Type B pancreatic cell (in vitro differentiated cells): ENCODE measurements at regions not wholly inside any gene's neighbourhood (a gene's known extent, or its start where the extent isn't known, plus 50 kb on each side); places are given as distances from the start of the nearest gene placed in this dataset.
A peak's percentile ranks its signal among the peaks of the same experiment; 100 is the strongest.

Experiments
- DNase-seq: peaks from one replicate; pipeline ENCODE4 v3.0.0; 2021; ENCODE audit warnings: mixed read lengths; ENCODE audit not compliant: unreplicated experiment; ENCODE audit errors: extremely low spot score
- H3K27ac Mint-ChIP-seq: 2 replicates; pipeline ENCODE4 v1.8.0; 2021; ENCODE audit warnings: mild to moderate bottlenecking, mixed read lengths
- H3K27me3 Mint-ChIP-seq: 2 replicates; pipeline ENCODE4 v1.8.0; 2021; ENCODE audit warnings: mixed read lengths
- H3K36me3 Mint-ChIP-seq: 2 replicates; pipeline ENCODE4 v1.8.0; 2021; ENCODE audit warnings: mixed read lengths
- H3K4me1 Mint-ChIP-seq: one replicate; pipeline ENCODE4 v1.8.0; 2021; ENCODE audit warnings: mixed read lengths; ENCODE audit not compliant: unreplicated experiment
- H3K4me3 Mint-ChIP-seq: 2 replicates; pipeline ENCODE4 v1.8.0; 2021; ENCODE audit warnings: mild to moderate bottlenecking, mixed read lengths
- H3K9me3 Mint-ChIP-seq: 2 replicates; pipeline ENCODE4 v1.8.0; 2021; ENCODE audit warnings: mixed read lengths
- CTCF ChIP-seq: fragments of 200-600 bp; sonication (generic); conservative IDR thresholded peaks from 2 replicates; pipeline ENCODE4 v1.5.0; 2021; ENCODE audit warnings: antibody characterized with exemption, mild to moderate bottlenecking

- no peaks in the 10 kb centered on the region for H3K36me3 Mint-ChIP-seq
- H3K4me3 Mint-ChIP-seq = peak overlapping the region; percentile 37
- H3K27me3 Mint-ChIP-seq = no peaks in the 10 kb centered on the region
- H3K4me1 Mint-ChIP-seq = peaks cover 38% of the 10 kb centered on the region
- no peak for DNase-seq
- no peak for TF ChIP-seq CTCF
- no peaks in the 10 kb centered on the region for H3K9me3 Mint-ChIP-seq
- H3K27ac Mint-ChIP-seq = no peak overlapping the region
These were observed 71.5 kb downstream of the SIK1 start for GRCh38 chr21:43355266-43355924.

- H3K27ac Mint-ChIP-seq = no peak overlapping the region
- H3K4me3 Mint-ChIP-seq = no peak overlapping the region
- H3K9me3 Mint-ChIP-seq = no peaks in the 10 kb centered on the region
- DNase-seq = no peak
- no peak for TF ChIP-seq CTCF
- no peaks in the 10 kb centered on the region for H3K36me3 Mint-ChIP-seq
- H3K27me3 Mint-ChIP-seq = no peaks in the 10 kb centered on the region
- H3K4me1 Mint-ChIP-seq = peaks cover 38% of the 10 kb centered on the region
These were observed 72.3 kb downstream of the SIK1 start for GRCh38 chr21:43354666-43355065.

- Mint-ChIP-seq H3K27ac (no peak overlapping the region), H3K4me1 (peaks cover 36% of the 10 kb centered on the region), H3K9me3 (no peaks in the 10 kb centered on the region)
These were observed 72.9 kb downstream of the SIK1 start for GRCh38 chr21:43354026-43354420.

GRCh38 chr21:43353282-43354025 is 73.5 kb downstream of the SIK1 start:
- no peak for TF ChIP-seq CTCF
- Mint-ChIP-seq H3K36me3 (no peaks in the 10 kb centered on the region), H3K4me1 (peaks cover 37% of the 10 kb centered on the region), H3K4me3 (no peak overlapping the region), H3K9me3 (no peaks in the 10 kb centered on the region), H3K27ac (peak overlapping the region; percentile 34), H3K27me3 (no peaks in the 10 kb centered on the region)
- no peak for DNase-seq

More at GRCh38 chr21:43354026-43354420, 72.9 kb downstream of the SIK1 start:
- H3K36me3 Mint-ChIP-seq = no peaks in the 10 kb centered on the region
- TF ChIP-seq CTCF = no peak
- no peaks in the 10 kb centered on the region for H3K27me3 Mint-ChIP-seq
- no peak overlapping the region for H3K4me3 Mint-ChIP-seq
- DNase-seq = no peak

GRCh38 chr21:43352568-43353281 is 74.2 kb downstream of the SIK1 start:
- H3K4me1 Mint-ChIP-seq = peaks cover 32% of the 10 kb centered on the region
- no peak overlapping the region for H3K4me3 Mint-ChIP-seq
- H3K9me3 Mint-ChIP-seq = no peaks in the 10 kb centered on the region
- H3K27ac Mint-ChIP-seq = peak overlapping the region; percentile 34
- no peak for DNase-seq
- no peaks in the 10 kb centered on the region for H3K36me3 Mint-ChIP-seq
- TF ChIP-seq CTCF = no peak
- H3K27me3 Mint-ChIP-seq = no peaks in the 10 kb centered on the region
